Neural cell (in vitro differentiated cells): ENCODE measurements at regions not wholly inside any gene's neighbourhood (a gene's known extent, or its start where the extent isn't known, plus 50 kb on each side); places are given as distances from the start of the nearest gene placed in this dataset.

ENCODE experiments used
- H2AFZ ChIP-seq: fragments of 200-600, 300-800 bp; sonication (generic), shearing (Covaris generic); 2 replicates; pipeline ENCODE4 v1.6.0; 2014; ENCODE audit warnings: low read depth, mild to moderate bottlenecking, antibody characterized with exemption, low read length, moderate library complexity
- H3F3A ChIP-seq: fragments of 200-600 bp; shearing (Covaris generic); 2 replicates; pipeline ENCODE4 v1.6.1; 2016; ENCODE audit warnings: mild to moderate bottlenecking, moderate library complexity, mixed read lengths, antibody characterized with exemption, low read length; ENCODE audit not compliant: insufficient read depth, poor library complexity, severe bottlenecking
- H3K27ac ChIP-seq: fragments of 200-600, 300-800 bp; sonication (generic), shearing (Covaris generic); 2 replicates; pipeline ENCODE4 v1.5.1; 2014; ENCODE audit warnings: mild to moderate bottlenecking, low read length, moderate library complexity
- H3K27me3 ChIP-seq: fragments of 300-800, 200-600 bp; sonication (generic), shearing (Covaris generic); 2 replicates; pipeline ENCODE4 v1.6.0; 2014; ENCODE audit warnings: mild to moderate bottlenecking, low read depth, low read length, moderate library complexity; ENCODE audit not compliant: insufficient read depth
- H3K36me3 ChIP-seq: fragments of 300-800, 200-600 bp; sonication (generic), shearing (Covaris generic); 2 replicates; pipeline ENCODE4 v1.5.1; 2014; ENCODE audit warnings: mild to moderate bottlenecking, antibody characterized with exemption, low read length, moderate library complexity; ENCODE audit not compliant: insufficient read depth
- H3K4me2 ChIP-seq: fragments of 300-800, 200-600 bp; sonication (generic), shearing (Covaris generic); 2 replicates; pipeline ENCODE4 v1.6.0; 2014; ENCODE audit warnings: mild to moderate bottlenecking, low read length
- H3K4me3 ChIP-seq: fragments of 300-800, 200-600 bp; sonication (generic), shearing (Covaris generic); 2 replicates; pipeline ENCODE4 v1.5.1; 2014; ENCODE audit warnings: mild to moderate bottlenecking, low read length, moderate library complexity
- H3K79me2 ChIP-seq: fragments of 200-600 bp; shearing (Covaris generic); replicated peaks from 2 replicates; pipeline ENCODE4 v1.6.0; 2014; ENCODE audit warnings: mild to moderate bottlenecking, low read length, moderate library complexity; ENCODE audit not compliant: insufficient read depth
- H3K9ac ChIP-seq: fragments of 300-800, 200-600 bp; sonication (generic), shearing (Covaris generic); 2 replicates; pipeline ENCODE4 v1.6.1; 2016; ENCODE audit warnings: mild to moderate bottlenecking, low read length, mixed read lengths
- H3K9me2 ChIP-seq: fragments of 200-600 bp; shearing (Covaris generic); 2 replicates; pipeline ENCODE4 v1.6.1; 2016; ENCODE audit warnings: mild to moderate bottlenecking, low read length, mixed read lengths; ENCODE audit not compliant: insufficient read depth
- H3K9me3 ChIP-seq: fragments of 200-600, 300-800 bp; sonication (generic), shearing (Covaris generic); 2 replicates; pipeline ENCODE4 v1.6.1; 2016; ENCODE audit warnings: mild to moderate bottlenecking, mixed run types, low read length, moderate library complexity, mixed read lengths
- H4K20me1 ChIP-seq: fragments of 200-600 bp; shearing (Covaris generic); 2 replicates; pipeline ENCODE4 v1.6.1; 2016; ENCODE audit warnings: mild to moderate bottlenecking, mixed run types; ENCODE audit not compliant: insufficient read depth
- EP300 ChIP-seq: fragments of 450-650 bp; conservative IDR thresholded peaks from 2 replicates; pipeline ENCODE4 v1.6.1; 2014; ENCODE audit warnings: antibody characterized with exemption, mild to moderate bottlenecking, moderate library complexity; ENCODE audit not compliant: poor library complexity, severe bottlenecking
- EZH2 ChIP-seq: fragments of 200-600, 300-800 bp; shearing (Covaris generic), sonication (generic); IDR thresholded peaks from 2 replicates; pipeline ENCODE4 v1.6.1; 2014; ENCODE audit warnings: antibody characterized with exemption, low read length, borderline replicate concordance, mild to moderate bottlenecking; ENCODE audit not compliant: insufficient read depth, poor library complexity, severe bottlenecking
- MXI1 ChIP-seq: fragments of 450-650 bp; conservative IDR thresholded peaks from 2 replicates; pipeline ENCODE4 v1.6.1; 2014; ENCODE audit warnings: antibody characterized with exemption, mild to moderate bottlenecking; ENCODE audit not compliant: poor library complexity, severe bottlenecking
- POLR2AphosphoS5 ChIP-seq: IDR thresholded peaks from 2 replicates; pipeline ENCODE4 v1.6.1; 2012
- RAD21 ChIP-seq: fragments of 450-650 bp; conservative IDR thresholded peaks from 2 replicates; pipeline ENCODE4 v1.6.1; 2014; ENCODE audit warnings: antibody characterized with exemption, mild to moderate bottlenecking, moderate library complexity
- SMC3 ChIP-seq: fragments of 450-650 bp; conservative IDR thresholded peaks from 2 replicates; pipeline ENCODE4 v1.6.1; 2014; ENCODE audit warnings: antibody characterized with exemption, mild to moderate bottlenecking, moderate library complexity; ENCODE audit not compliant: poor library complexity
- TAF1 ChIP-seq: IDR thresholded peaks from 2 replicates; pipeline ENCODE4 v1.6.1; 2012; ENCODE audit warnings: low read depth
- TF ChIP-seq, protein P1 (sequence below): fragments of 450-650 bp; IDR thresholded peaks from 2 replicates; pipeline ENCODE4 v1.5.1; 2014; ENCODE audit warnings: antibody characterized with exemption, mild to moderate bottlenecking, moderate library complexity; ENCODE audit not compliant: poor library complexity, severe bottlenecking
- TF ChIP-seq, protein P2 (sequence below): IDR thresholded peaks from 2 replicates; pipeline ENCODE4 v1.6.1; 2012; ENCODE audit warnings: borderline replicate concordance

DNA sequence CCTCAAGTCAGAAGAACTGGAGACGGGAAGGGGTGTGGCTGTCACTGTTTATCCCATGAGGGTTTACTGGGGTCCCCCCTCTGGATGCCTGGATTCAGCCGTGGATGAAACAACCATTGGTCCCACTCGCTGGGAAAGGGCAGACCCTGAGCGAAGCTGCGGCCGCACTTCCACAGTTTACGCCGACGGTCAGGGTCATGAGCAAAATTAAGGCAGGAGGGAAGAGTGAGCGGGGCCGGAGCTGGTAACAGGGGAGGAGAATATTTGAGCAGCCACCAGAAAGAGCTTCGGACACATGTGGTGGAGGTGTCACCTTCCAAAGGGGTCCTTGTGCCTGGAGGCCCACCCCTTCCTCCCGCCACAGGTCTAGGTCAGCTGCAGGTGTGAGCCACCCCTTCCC, 344.9 kb downstream of the BRD1 start:
- Histone ChIP-seq H3K27ac (no peak overlapping the region), H3F3A (no peaks in the 10 kb centered on the region), H3K27me3 (no peaks in the 10 kb centered on the region), H3K9me3 (no peaks in the 10 kb centered on the region), H2AFZ (no peak overlapping the region), H3K36me3 (no peaks in the 10 kb centered on the region), H4K20me1 (no peaks in the 10 kb centered on the region), H3K79me2 (no peaks in the 10 kb centered on the region), H3K9me2 (no peaks in the 10 kb centered on the region), H3K4me2 (no peak overlapping the region), H3K9ac (no peak overlapping the region), H3K4me3 (no peak overlapping the region)
- TF ChIP-seq, protein P1, sequence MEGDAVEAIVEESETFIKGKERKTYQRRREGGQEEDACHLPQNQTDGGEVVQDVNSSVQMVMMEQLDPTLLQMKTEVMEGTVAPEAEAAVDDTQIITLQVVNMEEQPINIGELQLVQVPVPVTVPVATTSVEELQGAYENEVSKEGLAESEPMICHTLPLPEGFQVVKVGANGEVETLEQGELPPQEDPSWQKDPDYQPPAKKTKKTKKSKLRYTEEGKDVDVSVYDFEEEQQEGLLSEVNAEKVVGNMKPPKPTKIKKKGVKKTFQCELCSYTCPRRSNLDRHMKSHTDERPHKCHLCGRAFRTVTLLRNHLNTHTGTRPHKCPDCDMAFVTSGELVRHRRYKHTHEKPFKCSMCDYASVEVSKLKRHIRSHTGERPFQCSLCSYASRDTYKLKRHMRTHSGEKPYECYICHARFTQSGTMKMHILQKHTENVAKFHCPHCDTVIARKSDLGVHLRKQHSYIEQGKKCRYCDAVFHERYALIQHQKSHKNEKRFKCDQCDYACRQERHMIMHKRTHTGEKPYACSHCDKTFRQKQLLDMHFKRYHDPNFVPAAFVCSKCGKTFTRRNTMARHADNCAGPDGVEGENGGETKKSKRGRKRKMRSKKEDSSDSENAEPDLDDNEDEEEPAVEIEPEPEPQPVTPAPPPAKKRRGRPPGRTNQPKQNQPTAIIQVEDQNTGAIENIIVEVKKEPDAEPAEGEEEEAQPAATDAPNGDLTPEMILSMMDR = no peak
- TF ChIP-seq EZH2 (no peak), POLR2AphosphoS5 (no peak), TAF1 (no peak), MXI1 (no peak), SMC3 (no peak), EP300 (no peak), RAD21 (no peak)
- TF ChIP-seq, protein P2, sequence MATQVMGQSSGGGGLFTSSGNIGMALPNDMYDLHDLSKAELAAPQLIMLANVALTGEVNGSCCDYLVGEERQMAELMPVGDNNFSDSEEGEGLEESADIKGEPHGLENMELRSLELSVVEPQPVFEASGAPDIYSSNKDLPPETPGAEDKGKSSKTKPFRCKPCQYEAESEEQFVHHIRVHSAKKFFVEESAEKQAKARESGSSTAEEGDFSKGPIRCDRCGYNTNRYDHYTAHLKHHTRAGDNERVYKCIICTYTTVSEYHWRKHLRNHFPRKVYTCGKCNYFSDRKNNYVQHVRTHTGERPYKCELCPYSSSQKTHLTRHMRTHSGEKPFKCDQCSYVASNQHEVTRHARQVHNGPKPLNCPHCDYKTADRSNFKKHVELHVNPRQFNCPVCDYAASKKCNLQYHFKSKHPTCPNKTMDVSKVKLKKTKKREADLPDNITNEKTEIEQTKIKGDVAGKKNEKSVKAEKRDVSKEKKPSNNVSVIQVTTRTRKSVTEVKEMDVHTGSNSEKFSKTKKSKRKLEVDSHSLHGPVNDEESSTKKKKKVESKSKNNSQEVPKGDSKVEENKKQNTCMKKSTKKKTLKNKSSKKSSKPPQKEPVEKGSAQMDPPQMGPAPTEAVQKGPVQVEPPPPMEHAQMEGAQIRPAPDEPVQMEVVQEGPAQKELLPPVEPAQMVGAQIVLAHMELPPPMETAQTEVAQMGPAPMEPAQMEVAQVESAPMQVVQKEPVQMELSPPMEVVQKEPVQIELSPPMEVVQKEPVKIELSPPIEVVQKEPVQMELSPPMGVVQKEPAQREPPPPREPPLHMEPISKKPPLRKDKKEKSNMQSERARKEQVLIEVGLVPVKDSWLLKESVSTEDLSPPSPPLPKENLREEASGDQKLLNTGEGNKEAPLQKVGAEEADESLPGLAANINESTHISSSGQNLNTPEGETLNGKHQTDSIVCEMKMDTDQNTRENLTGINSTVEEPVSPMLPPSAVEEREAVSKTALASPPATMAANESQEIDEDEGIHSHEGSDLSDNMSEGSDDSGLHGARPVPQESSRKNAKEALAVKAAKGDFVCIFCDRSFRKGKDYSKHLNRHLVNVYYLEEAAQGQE = no peak

DNA sequence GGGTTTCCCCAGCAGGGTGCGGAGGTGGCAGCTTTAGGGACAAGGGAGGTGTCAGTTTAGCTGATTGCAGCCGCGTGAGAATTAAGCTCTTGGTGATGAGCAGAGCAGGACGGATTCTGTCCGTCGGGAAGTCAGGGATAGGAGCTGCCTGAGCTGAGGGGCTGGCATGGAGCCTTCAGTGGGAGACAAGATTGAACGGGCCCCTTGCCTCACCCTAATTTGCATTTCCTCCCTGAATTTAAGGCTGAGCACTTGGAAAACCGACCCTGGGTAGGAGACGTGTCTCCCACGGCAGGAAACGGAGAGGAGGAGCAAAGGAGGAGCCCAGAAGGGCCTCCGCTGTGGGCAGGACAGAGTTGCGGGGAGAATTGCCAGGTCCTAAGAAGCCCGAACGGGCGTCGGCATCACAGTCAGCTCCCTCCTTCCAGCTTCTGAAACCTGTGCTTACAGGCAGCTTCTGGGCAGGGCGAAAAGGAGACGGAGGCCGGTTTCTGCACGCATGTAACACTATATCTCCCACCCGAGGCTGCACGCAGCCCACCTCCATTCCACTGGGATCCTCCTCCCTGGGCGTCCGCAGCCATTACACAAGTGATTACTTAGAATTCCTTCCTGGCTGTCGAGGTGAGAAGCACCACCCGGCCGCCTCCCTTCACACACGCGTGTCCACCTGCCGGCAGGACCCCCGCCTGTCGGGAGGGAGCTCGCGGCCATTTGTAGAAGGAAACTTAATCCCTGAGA, 345.8 kb downstream of the BRD1 start:
- Histone ChIP-seq H3K79me2 (no peaks in the 10 kb centered on the region), H3K9me2 (no peaks in the 10 kb centered on the region), H3K9me3 (no peaks in the 10 kb centered on the region), H3K27me3 (no peaks in the 10 kb centered on the region), H2AFZ (no peak overlapping the region), H3K36me3 (no peaks in the 10 kb centered on the region), H3K4me2 (no peak overlapping the region), H3F3A (no peaks in the 10 kb centered on the region), H3K27ac (no peak overlapping the region), H3K9ac (no peak overlapping the region), H3K4me3 (no peak overlapping the region), H4K20me1 (no peaks in the 10 kb centered on the region)
- no peak for TF ChIP-seq MXI1
- TF ChIP-seq, protein P1 = no peak
- no peak for TF ChIP-seq EP300
- TF ChIP-seq RAD21 = no peak
- TF ChIP-seq, protein P2 = no peak
